ENCODE measurements at regions not wholly inside any gene's neighbourhood (a gene's known extent, or its start where the extent isn't known, plus 50 kb on each side); places are given as distances from the start of the nearest gene placed in this dataset.

DNA sequence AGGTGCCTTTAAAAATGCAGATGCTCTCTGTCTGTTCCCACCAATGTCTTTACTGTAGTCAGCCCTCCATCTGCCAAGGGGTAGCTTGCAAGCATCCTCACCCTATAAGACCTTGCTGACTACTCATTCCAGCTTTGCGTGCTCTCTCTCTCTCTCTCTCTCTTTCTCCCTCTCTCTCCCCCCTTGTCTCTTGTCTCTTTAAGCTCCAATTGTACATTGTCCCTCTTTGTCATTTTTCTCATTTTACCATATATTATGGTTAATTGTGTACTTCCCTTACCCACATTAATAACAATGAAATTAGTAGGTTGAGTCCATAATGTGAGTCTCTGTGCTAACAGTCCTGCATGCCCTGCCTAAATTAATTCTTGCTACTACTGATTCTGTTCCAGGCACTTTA is 350.2 kb upstream of the CDH4 start:
- no peaks in the 10 kb centered on the region for H3K9me3 ChIP-seq (replicated peaks; ENCODE audit: low read length)
- no peak overlapping the region for H3K4me2 ChIP-seq (ENCODE audit: low read length)
- peaks cover 15% of the 10 kb centered on the region for H3K27me3 ChIP-seq (ENCODE audit: control insufficient read depth, insufficient read depth, low read length)
- no peak overlapping the region for H3K4me3 ChIP-seq (ENCODE audit: low read length)
- H3K4me1 ChIP-seq (ENCODE audit: control insufficient read depth, insufficient read depth, low read length): no peaks in the 10 kb centered on the region
- no peaks in the 10 kb centered on the region for H3K36me3 ChIP-seq (ENCODE audit: insufficient read depth, low read length)
- H3K9ac ChIP-seq (ENCODE audit: low read depth, low read length): no peak overlapping the region

DNA sequence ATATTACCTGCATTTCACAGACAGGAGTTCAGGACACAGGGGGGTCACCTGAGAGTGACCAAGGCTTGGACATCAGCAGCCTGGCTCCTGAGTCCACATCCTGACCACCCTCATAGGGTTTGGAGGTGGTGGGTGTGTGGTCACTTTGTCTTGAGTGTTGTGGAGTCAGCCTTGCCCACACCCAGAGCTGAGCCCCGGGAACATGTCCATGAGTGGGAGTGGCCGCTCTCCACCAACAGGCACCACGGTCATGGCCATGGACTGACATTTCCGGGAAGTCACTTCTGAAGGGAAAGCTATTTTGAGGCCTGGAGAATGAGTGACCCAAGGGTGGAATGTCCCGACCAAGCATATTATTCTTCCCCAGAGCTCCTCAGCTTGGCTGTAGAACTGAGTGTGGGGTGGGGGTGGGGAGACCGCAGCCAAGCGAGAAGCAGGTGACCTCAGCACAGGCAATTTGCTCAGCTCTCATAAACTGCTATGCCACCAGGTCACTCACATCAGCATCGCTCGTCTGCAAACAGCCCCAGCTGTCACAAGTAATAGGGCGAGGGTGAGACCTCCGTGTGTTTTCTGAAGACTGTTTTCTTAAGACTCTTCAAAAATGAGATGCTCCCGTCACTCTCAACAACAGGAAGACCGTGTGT is 348.6 kb upstream of the CDH4 start:
- H3K4me1 ChIP-seq (ENCODE audit: control insufficient read depth, insufficient read depth, low read length): no peaks in the 10 kb centered on the region
- no peaks in the 10 kb centered on the region for H3K9me3 ChIP-seq (replicated peaks; ENCODE audit: low read length)
- H3K27me3 ChIP-seq (ENCODE audit: control insufficient read depth, insufficient read depth, low read length): peaks cover 6% of the 10 kb centered on the region
- no peak overlapping the region for H3K4me2 ChIP-seq (ENCODE audit: low read length)
- no peak overlapping the region for H3K4me3 ChIP-seq (ENCODE audit: low read length)
- H3K9ac ChIP-seq (ENCODE audit: low read depth, low read length): no peak overlapping the region
- H3K36me3 ChIP-seq (ENCODE audit: insufficient read depth, low read length): no peaks in the 10 kb centered on the region

DNA sequence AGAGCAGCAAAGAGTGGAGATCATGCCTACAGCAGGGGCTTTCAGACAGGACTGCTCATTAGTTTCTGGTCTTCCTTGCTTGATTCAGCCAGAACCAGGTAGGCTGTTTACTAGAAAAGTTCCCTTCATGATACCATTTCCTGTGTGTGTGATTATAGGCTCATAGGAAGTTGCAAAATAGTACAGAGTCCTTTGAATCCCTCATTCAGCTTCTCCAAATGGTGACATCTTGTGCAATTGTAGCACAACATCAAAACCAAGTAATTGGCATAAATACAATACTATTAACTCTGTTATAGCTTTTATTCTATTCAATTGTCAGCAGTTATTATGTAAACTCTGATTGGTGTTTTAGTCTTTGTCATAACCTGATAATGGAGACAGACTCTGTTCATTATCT is 347.3 kb upstream of the CDH4 start:
- Histone ChIP-seq H3K4me1 (ENCODE audit: control insufficient read depth, insufficient read depth, low read length) (no peaks in the 10 kb centered on the region), H3K27me3 (ENCODE audit: control insufficient read depth, insufficient read depth, low read length) (peaks cover 6% of the 10 kb centered on the region), H3K9me3 (replicated peaks; ENCODE audit: low read length) (no peaks in the 10 kb centered on the region), H3K36me3 (ENCODE audit: insufficient read depth, low read length) (no peaks in the 10 kb centered on the region), H3K4me3 (ENCODE audit: low read length) (no peak overlapping the region), H3K4me2 (ENCODE audit: low read length) (no peak overlapping the region), H3K9ac (ENCODE audit: low read depth, low read length) (no peak overlapping the region)

DNA sequence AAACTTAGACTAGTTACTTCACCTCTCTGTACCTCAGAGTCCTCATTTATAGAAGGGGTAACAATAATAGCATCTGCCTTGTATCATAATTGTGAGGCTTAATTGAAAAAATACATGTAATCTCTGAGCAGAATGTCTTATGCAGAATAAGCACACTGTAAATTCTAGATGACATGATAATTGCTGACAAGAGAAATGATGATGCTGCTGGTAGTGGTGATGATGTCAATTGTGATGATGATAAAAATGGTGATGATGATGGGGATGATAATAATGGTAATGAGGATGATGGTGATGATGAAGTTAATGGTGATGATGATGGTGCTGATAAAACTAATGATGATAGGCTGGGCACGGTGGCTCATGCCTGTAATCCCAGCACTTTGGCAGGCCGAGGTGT is 346.1 kb upstream of the CDH4 start:
- H3K27me3 ChIP-seq (ENCODE audit: control insufficient read depth, insufficient read depth, low read length): peaks cover 6% of the 10 kb centered on the region
- H3K36me3 ChIP-seq (ENCODE audit: insufficient read depth, low read length): no peaks in the 10 kb centered on the region
- H3K9me3 ChIP-seq (replicated peaks; ENCODE audit: low read length): no peaks in the 10 kb centered on the region
- H3K4me2 ChIP-seq (ENCODE audit: low read length): no peak overlapping the region
- no peak overlapping the region for H3K9ac ChIP-seq (ENCODE audit: low read depth, low read length)
- H3K4me1 ChIP-seq (ENCODE audit: control insufficient read depth, insufficient read depth, low read length): no peaks in the 10 kb centered on the region
- no peak overlapping the region for H3K4me3 ChIP-seq (ENCODE audit: low read length)

DNA sequence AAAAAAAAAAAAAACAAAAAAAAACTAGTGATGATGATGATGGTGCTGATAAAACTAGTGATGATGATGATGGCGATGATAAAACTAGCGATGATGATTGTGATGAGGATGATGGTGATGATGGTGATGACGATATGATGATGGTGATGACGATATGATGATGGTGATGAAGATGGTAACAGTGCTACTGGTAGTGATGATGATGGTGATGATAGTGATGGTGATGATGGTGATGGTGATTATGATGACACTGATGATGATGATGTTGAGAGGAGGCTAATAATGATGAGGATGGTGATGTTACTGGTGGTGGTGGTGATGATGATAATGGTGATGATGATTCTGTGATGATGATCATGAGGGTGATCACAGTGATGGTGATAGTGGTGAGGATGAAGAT is 345.5 kb upstream of the CDH4 start:
- H3K27me3 ChIP-seq (ENCODE audit: control insufficient read depth, insufficient read depth, low read length): peaks cover 2% of the 10 kb centered on the region
- H3K9ac ChIP-seq (ENCODE audit: low read depth, low read length): no peak overlapping the region
- no peak overlapping the region for H3K4me2 ChIP-seq (ENCODE audit: low read length)
- H3K4me3 ChIP-seq (ENCODE audit: low read length): no peak overlapping the region
- no peaks in the 10 kb centered on the region for H3K9me3 ChIP-seq (replicated peaks; ENCODE audit: low read length)
- H3K4me1 ChIP-seq (ENCODE audit: control insufficient read depth, insufficient read depth, low read length): no peaks in the 10 kb centered on the region
- H3K36me3 ChIP-seq (ENCODE audit: insufficient read depth, low read length): no peaks in the 10 kb centered on the region

DNA sequence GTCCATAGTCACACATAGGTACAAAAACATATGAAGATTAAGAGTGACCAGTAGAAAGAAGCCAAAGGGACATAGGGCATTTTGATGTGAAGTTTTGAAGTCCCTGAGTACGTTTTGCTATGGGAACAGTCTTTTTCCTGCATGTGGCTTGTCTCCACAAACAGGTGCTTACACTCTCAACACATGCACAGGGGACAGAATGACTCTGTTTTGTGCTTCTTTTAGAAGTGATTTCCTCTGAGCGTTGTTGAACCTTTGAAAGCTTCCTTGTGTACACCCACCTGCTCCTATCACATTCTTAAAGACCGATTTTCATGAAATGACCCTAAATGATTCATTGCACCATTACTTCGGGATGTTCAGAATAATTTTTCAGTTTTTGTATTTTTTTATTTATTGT is 338.8 kb upstream of the CDH4 start:
- H3K27me3 ChIP-seq (ENCODE audit: control insufficient read depth, insufficient read depth, low read length): peaks cover 24% of the 10 kb centered on the region
- no peak overlapping the region for H3K9ac ChIP-seq (ENCODE audit: low read depth, low read length)
- H3K9me3 ChIP-seq (replicated peaks; ENCODE audit: low read length): no peaks in the 10 kb centered on the region
- H3K4me2 ChIP-seq (ENCODE audit: low read length): no peak overlapping the region
- H3K36me3 ChIP-seq (ENCODE audit: insufficient read depth, low read length): no peaks in the 10 kb centered on the region
- H3K4me3 ChIP-seq (ENCODE audit: low read length): no peak overlapping the region
- no peaks in the 10 kb centered on the region for H3K4me1 ChIP-seq (ENCODE audit: control insufficient read depth, insufficient read depth, low read length)

DNA sequence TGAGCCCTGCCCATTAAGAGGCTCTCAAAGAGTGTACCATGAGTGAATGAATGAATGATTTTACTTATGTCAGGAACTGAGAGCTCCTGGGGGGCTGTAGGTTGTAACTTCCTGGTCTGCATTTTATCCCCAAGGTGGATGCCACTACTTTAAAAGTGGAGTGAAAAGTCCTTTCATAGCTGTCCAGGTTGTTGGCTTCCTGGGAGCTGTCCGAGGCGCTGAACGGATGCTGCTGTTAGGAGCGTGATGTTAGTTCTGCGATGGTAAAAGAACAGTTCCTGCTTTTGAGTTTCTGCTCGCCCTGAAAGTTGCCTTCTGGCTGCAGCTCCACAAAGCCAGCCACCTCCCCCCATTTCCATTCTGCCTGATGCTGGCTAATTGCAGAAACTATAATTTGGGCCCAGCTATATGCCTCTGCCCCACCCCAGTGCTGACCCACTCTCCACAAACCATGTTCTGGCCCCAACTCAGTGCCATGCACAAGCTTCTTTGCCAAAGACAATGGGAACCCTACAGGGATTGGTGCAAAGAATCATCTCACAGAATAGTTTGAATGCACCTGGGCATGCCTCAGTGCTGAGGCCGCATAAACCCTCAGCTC is 330.9 kb upstream of the CDH4 start:
- H3K4me1 ChIP-seq (ENCODE audit: control insufficient read depth, insufficient read depth, low read length): no peaks in the 10 kb centered on the region
- no peaks in the 10 kb centered on the region for H3K9me3 ChIP-seq (replicated peaks; ENCODE audit: low read length)
- no peak overlapping the region for H3K4me3 ChIP-seq (ENCODE audit: low read length)
- H3K36me3 ChIP-seq (ENCODE audit: insufficient read depth, low read length): no peaks in the 10 kb centered on the region
- H3K27me3 ChIP-seq (ENCODE audit: control insufficient read depth, insufficient read depth, low read length): peaks cover 29% of the 10 kb centered on the region
- H3K4me2 ChIP-seq (ENCODE audit: low read length): no peak overlapping the region
- H3K9ac ChIP-seq (ENCODE audit: low read depth, low read length): no peak overlapping the region

DNA sequence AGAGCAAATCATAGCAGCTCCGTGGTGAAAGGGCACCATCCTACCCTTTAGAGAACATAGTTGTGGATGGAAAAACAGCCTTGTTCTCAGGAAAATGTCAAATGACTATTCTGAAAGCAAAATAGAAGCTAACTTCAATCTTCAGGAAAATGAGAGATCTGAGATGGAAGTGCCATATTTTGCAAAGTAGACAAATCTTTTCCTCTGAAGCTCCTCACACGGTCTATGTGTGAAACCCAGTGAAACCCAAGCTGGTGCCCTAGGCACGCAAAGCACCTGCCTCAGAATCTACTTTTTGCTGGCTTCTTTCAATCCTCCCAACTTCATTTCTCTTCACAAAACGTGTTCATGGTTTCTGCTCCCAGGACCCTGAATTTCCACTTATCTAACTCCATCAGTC is 325.2 kb upstream of the CDH4 start:
- H3K4me3 ChIP-seq (ENCODE audit: low read length): no peak overlapping the region
- H3K4me1 ChIP-seq (ENCODE audit: control insufficient read depth, insufficient read depth, low read length): no peaks in the 10 kb centered on the region
- H3K9ac ChIP-seq (ENCODE audit: low read depth, low read length): no peak overlapping the region
- H3K4me2 ChIP-seq (ENCODE audit: low read length): no peak overlapping the region
- peaks cover 46% of the 10 kb centered on the region for H3K27me3 ChIP-seq (ENCODE audit: control insufficient read depth, insufficient read depth, low read length)
- no peaks in the 10 kb centered on the region for H3K9me3 ChIP-seq (replicated peaks; ENCODE audit: low read length)
- H3K36me3 ChIP-seq (ENCODE audit: insufficient read depth, low read length): no peaks in the 10 kb centered on the region

DNA sequence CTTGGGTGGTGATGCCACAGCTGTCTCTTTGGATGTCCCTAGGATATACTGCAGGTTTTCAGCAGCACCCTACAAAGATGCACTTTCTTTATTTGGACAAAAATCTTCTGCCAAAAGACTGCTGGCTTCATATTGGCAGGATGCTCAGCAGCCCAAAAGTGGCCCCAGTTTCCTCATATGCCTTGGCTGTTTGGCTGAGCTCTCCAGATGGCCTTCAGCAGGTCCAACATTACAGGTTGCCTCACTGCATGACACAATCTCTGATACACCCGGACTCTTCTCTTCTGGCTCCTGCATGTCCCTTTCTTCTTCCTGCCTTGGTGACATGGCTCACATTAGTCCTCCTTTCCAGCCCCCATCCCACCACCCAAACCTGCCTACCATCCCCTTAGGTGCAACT is 323.7 kb upstream of the CDH4 start:
- Histone ChIP-seq H3K9ac (ENCODE audit: low read depth, low read length) (no peak overlapping the region), H3K27me3 (ENCODE audit: control insufficient read depth, insufficient read depth, low read length) (peaks cover 57% of the 10 kb centered on the region), H3K4me2 (ENCODE audit: low read length) (no peak overlapping the region), H3K9me3 (replicated peaks; ENCODE audit: low read length) (no peaks in the 10 kb centered on the region), H3K4me3 (ENCODE audit: low read length) (no peak overlapping the region), H3K36me3 (ENCODE audit: insufficient read depth, low read length) (no peaks in the 10 kb centered on the region), H3K4me1 (ENCODE audit: control insufficient read depth, insufficient read depth, low read length) (no peaks in the 10 kb centered on the region)

DNA sequence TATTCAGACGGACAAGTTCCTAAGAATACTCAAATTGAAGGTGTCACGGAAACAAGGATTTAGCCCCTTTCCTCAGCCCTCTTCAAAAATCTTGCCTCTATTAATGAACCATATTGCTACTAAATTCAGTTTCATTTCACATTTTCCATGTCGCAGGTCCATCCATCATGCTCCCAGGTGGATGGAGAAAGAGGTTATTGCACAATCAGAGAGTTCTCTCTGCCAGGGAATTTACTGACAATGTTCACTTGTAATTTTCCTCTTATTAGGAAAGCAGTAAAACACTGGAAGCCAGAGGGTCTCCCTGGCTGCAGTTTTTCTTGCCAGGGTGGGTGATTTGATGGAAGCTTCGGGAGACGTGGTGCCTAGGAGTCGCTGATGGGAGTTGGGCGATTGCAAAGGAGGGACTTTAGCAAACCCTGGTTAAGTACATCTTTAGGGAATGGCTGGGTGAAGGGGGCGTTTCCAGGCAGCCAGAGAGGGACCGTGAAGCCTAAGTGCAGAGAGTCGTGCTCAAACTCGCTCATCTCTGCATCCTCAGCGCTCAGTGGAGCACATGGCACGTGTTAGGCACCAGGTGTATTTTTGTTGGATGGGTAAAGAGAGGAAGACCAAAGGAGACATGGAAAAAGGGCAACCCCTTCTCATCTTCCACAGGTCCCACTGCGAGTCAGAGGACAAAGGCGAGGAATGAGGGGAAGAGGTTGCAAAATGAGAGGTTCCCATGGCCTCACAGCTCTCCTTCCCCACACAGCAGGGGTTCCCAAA is 321.9 kb upstream of the CDH4 start:
- no peaks in the 10 kb centered on the region for H3K36me3 ChIP-seq (ENCODE audit: insufficient read depth, low read length)
- H3K4me1 ChIP-seq (ENCODE audit: control insufficient read depth, insufficient read depth, low read length): no peaks in the 10 kb centered on the region
- no peak overlapping the region for H3K4me3 ChIP-seq (ENCODE audit: low read length)
- H3K27me3 ChIP-seq (ENCODE audit: control insufficient read depth, insufficient read depth, low read length): peaks cover 59% of the 10 kb centered on the region
- no peak overlapping the region for H3K4me2 ChIP-seq (ENCODE audit: low read length)
- H3K9me3 ChIP-seq (replicated peaks; ENCODE audit: low read length): no peaks in the 10 kb centered on the region
- no peak overlapping the region for H3K9ac ChIP-seq (ENCODE audit: low read depth, low read length)

DNA sequence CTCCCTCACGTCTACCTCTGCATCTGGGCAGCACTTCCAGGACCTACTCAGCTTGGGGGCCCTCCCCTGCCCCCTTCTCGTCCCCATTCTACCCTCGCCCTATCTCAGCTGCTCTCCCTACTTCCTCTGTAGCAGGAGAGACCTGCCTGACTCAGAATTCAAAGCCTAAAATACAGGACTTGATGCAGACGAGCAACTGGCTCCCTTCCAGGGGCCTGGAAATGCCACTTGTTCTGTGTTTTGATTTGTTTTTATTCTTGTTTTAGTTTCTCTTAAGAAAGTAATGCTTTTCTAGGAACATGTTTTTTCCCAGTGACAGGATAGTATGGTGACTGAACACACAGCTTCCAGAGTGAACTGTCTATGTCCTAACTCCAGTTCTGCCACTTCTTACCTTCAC is 320.4 kb upstream of the CDH4 start:
- Histone ChIP-seq H3K9me3 (replicated peaks; ENCODE audit: low read length) (no peaks in the 10 kb centered on the region), H3K36me3 (ENCODE audit: insufficient read depth, low read length) (no peaks in the 10 kb centered on the region), H3K4me3 (ENCODE audit: low read length) (no peak overlapping the region), H3K27me3 (ENCODE audit: control insufficient read depth, insufficient read depth, low read length) (peaks cover 68% of the 10 kb centered on the region), H3K4me1 (ENCODE audit: control insufficient read depth, insufficient read depth, low read length) (no peaks in the 10 kb centered on the region), H3K9ac (ENCODE audit: low read depth, low read length) (no peak overlapping the region), H3K4me2 (ENCODE audit: low read length) (no peak overlapping the region)

DNA sequence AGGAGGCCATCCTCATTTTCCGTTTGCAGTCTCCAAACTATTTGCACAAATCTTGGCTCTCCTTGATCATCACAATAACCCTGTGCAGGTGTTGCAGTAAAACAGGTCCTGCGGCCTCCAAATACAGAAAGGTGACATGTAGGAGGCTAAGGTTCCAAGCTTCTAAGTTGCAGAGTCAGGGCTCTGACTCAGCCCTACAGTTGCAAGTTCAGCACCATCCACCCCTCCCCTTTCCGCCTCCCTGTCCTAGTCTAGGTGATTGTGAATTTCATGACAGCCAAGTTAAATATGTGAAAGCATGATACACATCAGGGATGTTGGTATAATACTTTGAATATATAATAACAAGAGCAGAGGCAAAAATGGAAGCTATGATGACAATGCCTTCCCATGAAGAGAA is 317.3 kb upstream of the CDH4 start:
- peaks cover 87% of the 10 kb centered on the region for H3K27me3 ChIP-seq (ENCODE audit: control insufficient read depth, insufficient read depth, low read length)
- H3K36me3 ChIP-seq (ENCODE audit: insufficient read depth, low read length): no peaks in the 10 kb centered on the region
- no peaks in the 10 kb centered on the region for H3K9me3 ChIP-seq (replicated peaks; ENCODE audit: low read length)
- no peak overlapping the region for H3K4me2 ChIP-seq (ENCODE audit: low read length)
- H3K9ac ChIP-seq (ENCODE audit: low read depth, low read length): no peak overlapping the region
- no peak overlapping the region for H3K4me3 ChIP-seq (ENCODE audit: low read length)
- H3K4me1 ChIP-seq (ENCODE audit: control insufficient read depth, insufficient read depth, low read length): no peaks in the 10 kb centered on the region
